ENCODE measurements at regions not wholly inside any gene's neighbourhood (a gene's known extent, or its start where the extent isn't known, plus 50 kb on each side); places are given as distances from the start of the nearest gene placed in this dataset.

DNA sequence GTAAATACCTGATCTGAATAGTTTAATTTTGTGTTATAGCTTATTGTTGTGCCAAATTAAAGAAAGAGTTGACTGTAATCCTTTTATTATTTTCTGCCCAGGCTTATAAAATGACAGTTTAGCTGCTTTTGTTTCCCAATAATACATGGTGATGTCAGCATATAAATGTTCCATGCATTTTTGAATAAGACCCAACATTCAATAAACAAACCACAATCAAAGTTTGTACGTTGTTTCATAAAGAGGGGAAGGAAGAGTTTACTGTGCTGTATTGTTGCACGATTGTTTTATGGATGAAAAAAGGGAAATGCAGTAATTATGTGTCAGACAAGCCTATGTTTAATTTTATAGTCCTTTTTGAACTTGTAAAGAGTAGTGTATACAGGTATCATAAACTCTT lies 177.2 kb upstream of the SCN7A start:
- no peak for ATAC-seq (ENCODE audit: insufficient read depth, low read depth)
- no peaks in the 10 kb centered on the region for H3K4me1 ChIP-seq (ENCODE audit: insufficient read depth, low read length)
- no peak overlapping the region for H2AFZ ChIP-seq (ENCODE audit: low read depth, low read length)
- H3K4me2 ChIP-seq (ENCODE audit: insufficient read depth, low read length), result no peak overlapping the region
- H3K27ac ChIP-seq (ENCODE audit: low read length), result no peak overlapping the region
- no peak overlapping the region for H3K4me3 ChIP-seq (ENCODE audit: low read depth in 1 of 2, low read length in 2 of 2)
- no peak for DNase-seq
- no peaks in the 10 kb centered on the region for H3K9me3 ChIP-seq (ENCODE audit: insufficient read depth, low read length, severe bottlenecking)
- H3K36me3 ChIP-seq (ENCODE audit: insufficient read depth, low read length), result no peaks in the 10 kb centered on the region
- H3K79me2 ChIP-seq (ENCODE audit: insufficient read depth, low read length), result no peaks in the 10 kb centered on the region
- no peak overlapping the region for H3K9ac ChIP-seq (ENCODE audit: low read depth, low read length)
- no peaks in the 10 kb centered on the region for H3K27me3 ChIP-seq (ENCODE audit: insufficient read depth, low read length, poor library complexity)
- TF ChIP-seq EZH2 (IDR thresholded peaks at IDR 0.05; ENCODE audit: borderline replicate concordance, low read depth, low read length, severe bottlenecking) (no peak), CTCF (IDR thresholded peaks at IDR 0.05; ENCODE audit: borderline replicate concordance, extremely low read depth, low read length, poor library complexity, severe bottlenecking) (no peak)
- no peaks in the 10 kb centered on the region for H4K20me1 ChIP-seq (ENCODE audit: insufficient read depth, low read length)

DNA sequence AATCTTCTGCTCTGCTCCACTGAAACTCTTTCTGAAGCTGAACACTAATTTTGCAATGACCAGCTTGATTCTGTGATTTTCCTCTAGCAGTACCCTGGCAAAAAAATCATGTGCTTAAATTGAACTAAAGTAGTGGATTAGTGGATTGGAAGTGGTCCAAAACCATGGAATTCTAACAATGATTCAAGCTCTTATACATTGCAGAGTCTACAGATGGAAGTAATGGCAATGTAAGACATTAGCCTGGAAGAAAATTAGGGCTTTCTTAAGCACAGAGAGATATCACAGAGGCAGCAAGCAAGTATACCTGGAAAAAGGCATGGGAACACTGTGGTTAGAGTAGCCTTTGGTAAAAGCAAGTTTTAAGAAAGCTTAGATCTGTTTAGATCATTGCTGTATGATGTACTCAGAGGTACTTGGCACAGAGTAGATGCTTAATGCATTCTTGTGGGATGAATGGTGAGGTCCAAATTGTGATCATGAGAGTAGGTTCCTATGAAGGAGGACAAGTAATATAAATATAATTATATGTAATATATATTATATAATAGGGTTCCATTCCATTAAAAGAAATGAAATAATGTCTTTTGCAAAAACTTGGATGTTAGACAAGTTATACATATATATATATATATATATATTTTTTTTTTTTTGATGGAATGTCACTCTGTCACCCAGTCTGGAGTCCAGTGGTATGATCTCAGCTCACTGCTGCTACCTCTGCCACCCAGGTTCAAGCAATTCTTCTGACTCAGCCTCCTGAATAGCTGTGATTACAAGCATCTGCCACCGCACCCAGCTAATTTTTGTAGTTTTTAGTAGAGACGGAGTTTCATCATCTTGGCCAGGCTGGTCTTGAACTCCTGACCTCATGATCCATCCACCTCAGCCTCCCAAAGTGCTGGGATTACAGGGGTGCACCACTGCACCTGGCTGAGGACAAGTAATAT lies 172.2 kb upstream of the SCN7A start:
- Histone ChIP-seq H3K27me3 (ENCODE audit: insufficient read depth, low read length, poor library complexity) (no peaks in the 10 kb centered on the region), H3K9ac (ENCODE audit: low read depth, low read length) (no peak overlapping the region), H3K79me2 (ENCODE audit: insufficient read depth, low read length) (no peaks in the 10 kb centered on the region), H3K36me3 (ENCODE audit: insufficient read depth, low read length) (no peaks in the 10 kb centered on the region), H4K20me1 (ENCODE audit: insufficient read depth, low read length) (no peaks in the 10 kb centered on the region), H3K4me2 (ENCODE audit: insufficient read depth, low read length) (no peak overlapping the region), H3K27ac (ENCODE audit: low read length) (no peak overlapping the region), H2AFZ (ENCODE audit: low read depth, low read length) (no peak overlapping the region), H3K9me3 (ENCODE audit: insufficient read depth, low read length, severe bottlenecking) (no peaks in the 10 kb centered on the region), H3K4me1 (ENCODE audit: insufficient read depth, low read length) (no peaks in the 10 kb centered on the region), H3K4me3 (ENCODE audit: low read depth in 1 of 2, low read length in 2 of 2) (no peak overlapping the region)
- DNase-seq (no peak), ATAC-seq (ENCODE audit: insufficient read depth, low read depth) (no peak)
- no peak for TF ChIP-seq EZH2 (IDR thresholded peaks at IDR 0.05; ENCODE audit: borderline replicate concordance, low read depth, low read length, severe bottlenecking)

- Histone ChIP-seq H2AFZ (ENCODE audit: low read depth, low read length) (no peak overlapping the region), H3K4me3 (ENCODE audit: low read depth in 1 of 2, low read length in 2 of 2) (no peak overlapping the region), H3K4me2 (ENCODE audit: insufficient read depth, low read length) (no peak overlapping the region), H3K36me3 (ENCODE audit: insufficient read depth, low read length) (no peaks in the 10 kb centered on the region), H3K9ac (ENCODE audit: low read depth, low read length) (no peak overlapping the region), H4K20me1 (ENCODE audit: insufficient read depth, low read length) (no peaks in the 10 kb centered on the region), H3K79me2 (ENCODE audit: insufficient read depth, low read length) (no peaks in the 10 kb centered on the region), H3K4me1 (ENCODE audit: insufficient read depth, low read length) (no peaks in the 10 kb centered on the region), H3K9me3 (ENCODE audit: insufficient read depth, low read length, severe bottlenecking) (no peaks in the 10 kb centered on the region), H3K27ac (ENCODE audit: low read length) (no peak overlapping the region), H3K27me3 (ENCODE audit: insufficient read depth, low read length, poor library complexity) (no peaks in the 10 kb centered on the region)
- no peak for DNase-seq
- TF ChIP-seq EZH2 (IDR thresholded peaks at IDR 0.05; ENCODE audit: borderline replicate concordance, low read depth, low read length, severe bottlenecking), result no peak
- TF ChIP-seq CTCF (IDR thresholded peaks at IDR 0.05; ENCODE audit: borderline replicate concordance, extremely low read depth, low read length, poor library complexity, severe bottlenecking), result no peak
- ATAC-seq (ENCODE audit: insufficient read depth, low read depth), result no peak
Measured at GRCh38 chr2:166661824-166662223, 167.8 kb upstream of the SCN7A start.

DNA sequence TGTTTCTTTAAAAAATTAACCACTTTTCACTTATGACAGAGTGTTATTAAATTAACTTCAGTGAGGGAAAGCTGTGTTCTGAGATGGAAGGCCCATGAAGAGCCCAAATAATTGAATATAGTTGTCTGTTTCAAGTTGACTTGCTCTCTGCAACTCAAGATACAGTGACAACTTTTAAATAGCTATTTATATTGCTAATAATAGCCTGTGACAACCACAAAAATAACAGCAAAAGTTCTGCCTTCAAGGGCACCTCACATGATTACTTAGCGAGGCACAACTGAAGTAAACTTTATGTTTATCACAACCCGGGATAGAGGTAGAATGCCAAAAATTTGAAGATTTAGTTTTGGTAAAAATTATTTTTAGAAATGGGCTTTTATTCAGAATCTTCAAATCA lies 167.3 kb upstream of the SCN7A start:
- Histone ChIP-seq H3K27me3 (ENCODE audit: insufficient read depth, low read length, poor library complexity) (no peaks in the 10 kb centered on the region), H2AFZ (ENCODE audit: low read depth, low read length) (no peak overlapping the region), H3K79me2 (ENCODE audit: insufficient read depth, low read length) (no peaks in the 10 kb centered on the region), H3K4me1 (ENCODE audit: insufficient read depth, low read length) (no peaks in the 10 kb centered on the region), H4K20me1 (ENCODE audit: insufficient read depth, low read length) (no peaks in the 10 kb centered on the region), H3K9me3 (ENCODE audit: insufficient read depth, low read length, severe bottlenecking) (no peaks in the 10 kb centered on the region), H3K9ac (ENCODE audit: low read depth, low read length) (no peak overlapping the region), H3K4me2 (ENCODE audit: insufficient read depth, low read length) (no peak overlapping the region), H3K36me3 (ENCODE audit: insufficient read depth, low read length) (no peaks in the 10 kb centered on the region), H3K4me3 (ENCODE audit: low read depth in 1 of 2, low read length in 2 of 2) (no peak overlapping the region), H3K27ac (ENCODE audit: low read length) (no peak overlapping the region)
- TF ChIP-seq CTCF (IDR thresholded peaks at IDR 0.05; ENCODE audit: borderline replicate concordance, extremely low read depth, low read length, poor library complexity, severe bottlenecking) (no peak), EZH2 (IDR thresholded peaks at IDR 0.05; ENCODE audit: borderline replicate concordance, low read depth, low read length, severe bottlenecking) (no peak)
- no peak for DNase-seq
- no peak for ATAC-seq (ENCODE audit: insufficient read depth, low read depth)
